ENCODE measurements at regions not wholly inside any gene's neighbourhood (a gene's known extent, or its start where the extent isn't known, plus 50 kb on each side); places are given as distances from the start of the nearest gene placed in this dataset.
"Not testable (repeated sequence)": the region's sequence is repeated elsewhere in the genome, so short reads cannot be mapped to it uniquely, and the experiment has no call there.

DNA sequence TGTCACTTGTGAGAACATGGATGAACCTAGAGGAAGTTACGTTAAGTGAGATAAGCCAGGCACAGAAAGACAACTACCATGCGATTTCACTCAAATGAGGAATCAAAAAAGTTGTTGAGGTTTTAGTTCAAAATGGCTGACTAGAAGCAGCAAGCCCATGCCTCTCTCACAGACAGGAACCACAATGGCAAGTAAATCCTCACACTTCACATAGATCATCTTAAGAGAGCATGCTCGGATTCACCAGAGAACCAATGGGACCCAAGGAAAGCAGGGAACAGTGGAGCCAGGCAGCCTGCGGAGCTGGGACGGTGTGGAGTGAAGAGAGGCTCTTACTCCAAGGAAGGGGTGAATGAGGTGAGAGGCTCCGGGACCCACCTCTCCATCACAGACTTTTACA is 581.0 kb downstream of the UQCRFS1 start:
- no peak for DNase-seq (ENCODE audit: low spot score)

- no peak for DNase-seq (ENCODE audit: low spot score)
Measured at GRCh38 chr19:28627669-28628068, 585.3 kb downstream of the UQCRFS1 start.

GRCh38 chr19:28626407-28626806 is 586.5 kb downstream of the UQCRFS1 start:
- not testable (repeated sequence) for DNase-seq (ENCODE audit: low spot score)

GRCh38 chr19:28619816-28620429 is 593.0 kb downstream of the UQCRFS1 start:
- no peak for DNase-seq (ENCODE audit: low spot score)

GRCh38 chr19:28618504-28618903 is 594.4 kb downstream of the UQCRFS1 start:
- DNase-seq (ENCODE audit: low spot score), result no peak

DNA sequence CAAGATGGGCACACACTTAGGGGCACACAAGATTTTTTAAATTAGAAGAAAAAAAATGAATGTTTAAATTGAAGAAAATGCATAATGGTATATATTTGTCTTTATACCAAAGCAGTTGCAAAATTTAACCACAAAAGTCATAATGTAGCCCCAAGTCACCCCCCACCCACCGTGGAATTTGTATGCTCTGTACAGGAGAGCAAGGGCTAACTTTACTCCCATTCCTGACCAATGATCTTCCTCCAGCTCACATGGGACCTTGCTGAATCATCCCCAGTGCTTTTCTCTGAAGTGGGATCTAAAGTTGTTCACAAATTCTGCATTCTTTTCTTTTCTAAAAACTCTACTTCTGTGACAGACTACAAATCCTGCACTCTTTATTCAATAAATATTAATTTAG is 597.0 kb downstream of the UQCRFS1 start:
- DNase-seq (ENCODE audit: low spot score), result no peak

GRCh38 chr19:28615546-28615916 is 597.4 kb downstream of the UQCRFS1 start:
- DNase-seq (ENCODE audit: low spot score), result no peak

DNA sequence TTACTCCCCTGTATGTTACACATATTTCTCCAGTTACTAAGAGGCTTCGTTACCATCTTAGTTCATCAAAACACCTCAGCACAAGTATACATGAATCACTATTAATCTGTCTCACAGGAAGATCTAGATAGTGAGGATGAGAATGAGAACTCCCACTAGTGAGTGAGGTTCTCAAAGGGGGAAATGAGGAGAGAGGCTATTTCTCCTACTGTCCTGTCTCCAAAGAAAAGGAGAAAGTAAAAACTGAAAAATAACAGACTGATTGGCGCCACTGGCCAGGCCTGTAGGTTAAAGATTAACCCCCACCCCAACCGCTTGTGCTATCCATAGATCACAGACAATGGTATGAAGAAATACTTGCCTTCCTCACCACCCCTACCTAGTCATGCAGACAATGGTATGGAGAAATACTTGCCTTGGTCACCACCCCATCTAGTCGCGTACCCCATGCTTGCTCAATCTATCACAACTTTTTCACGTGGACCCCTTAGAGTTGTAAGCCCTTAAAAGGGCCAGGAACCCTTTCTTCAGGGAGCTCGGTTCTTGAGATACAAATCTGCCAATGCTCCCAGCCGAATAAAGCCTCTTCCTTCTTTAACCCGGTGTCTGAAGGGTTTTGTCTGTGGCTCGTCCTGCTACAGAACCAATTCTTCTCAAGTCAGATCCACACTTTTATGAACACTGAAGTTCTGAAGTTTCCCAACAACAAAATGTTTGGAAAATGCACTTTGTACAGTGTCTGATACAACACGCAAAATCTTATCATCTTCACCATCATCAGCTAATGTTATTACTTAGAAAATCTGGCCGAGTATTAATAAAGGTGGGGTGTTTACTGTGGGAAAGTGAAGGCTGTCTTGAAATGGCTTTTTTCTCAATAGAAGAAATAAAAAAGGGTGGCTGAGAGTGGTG is 598.1 kb downstream of the UQCRFS1 start:
- DNase-seq (ENCODE audit: low spot score), result no peak

GRCh38 chr19:28612275-28612769 is 600.6 kb downstream of the UQCRFS1 start:
- DNase-seq (ENCODE audit: low spot score), result no peak

DNA sequence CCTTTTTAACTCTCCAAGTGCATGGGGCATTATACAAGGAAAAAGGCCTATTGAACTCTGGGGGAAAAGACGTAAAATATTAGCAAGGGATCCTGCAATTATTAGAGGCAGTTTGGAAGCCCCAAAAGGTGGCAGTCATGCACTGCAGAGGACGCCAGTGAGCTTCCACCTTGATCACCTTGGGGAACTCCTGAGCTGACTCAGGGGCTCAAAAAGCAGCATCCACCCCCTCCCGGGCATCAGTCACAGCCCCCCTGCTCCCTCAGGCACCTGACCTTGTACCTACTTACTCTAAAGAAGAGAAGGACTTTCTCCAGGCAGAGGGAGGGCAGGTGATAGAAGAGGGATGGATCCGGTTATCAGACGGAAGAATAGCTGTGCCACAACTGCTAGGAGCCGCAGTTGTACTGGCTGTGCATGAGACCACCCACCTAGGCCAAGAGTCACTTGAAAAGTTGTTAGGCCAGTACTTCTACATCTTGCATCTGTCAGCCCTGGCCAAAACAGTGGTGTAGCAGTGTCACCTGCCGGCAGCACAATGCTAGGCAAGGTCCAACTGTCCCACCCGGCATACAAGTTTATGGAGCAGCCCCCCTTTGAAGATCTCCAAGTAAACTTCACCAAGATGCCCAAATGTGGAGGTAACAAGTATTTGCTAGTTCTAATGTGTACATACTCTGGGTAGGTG is 601.6 kb downstream of the UQCRFS1 start:
- not testable (repeated sequence) for DNase-seq (ENCODE audit: low spot score)

GRCh38 chr19:28610731-28611130 is 602.2 kb downstream of the UQCRFS1 start:
- no peak for DNase-seq (ENCODE audit: low spot score)

DNA sequence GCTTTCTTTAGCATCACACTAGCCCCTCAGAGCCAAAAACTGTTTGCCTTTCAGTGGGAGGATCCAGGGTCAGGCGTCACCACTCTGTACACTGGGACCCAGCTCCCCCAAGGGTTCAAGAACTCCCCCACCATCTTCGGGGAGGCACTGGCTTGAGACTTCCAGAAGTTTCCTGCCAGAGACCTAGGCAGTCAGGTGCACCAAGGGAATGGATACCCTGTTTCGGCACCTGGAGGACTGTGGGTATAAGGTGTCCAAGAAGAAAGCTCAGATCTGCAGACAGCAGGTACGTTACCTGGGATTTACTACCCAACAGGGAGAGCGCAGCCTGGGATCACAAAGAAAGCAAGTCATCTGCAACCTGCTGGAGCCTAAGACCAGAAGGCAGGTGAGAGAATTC is 603.0 kb downstream of the UQCRFS1 start:
- DNase-seq (ENCODE audit: low spot score), result no peak

- no peak for DNase-seq (ENCODE audit: low spot score)
Measured at GRCh38 chr19:28609091-28609755, 603.7 kb downstream of the UQCRFS1 start.

GRCh38 chr19:28608292-28608691 is 604.7 kb downstream of the UQCRFS1 start:
- DNase-seq (ENCODE audit: low spot score), result no peak

DNA sequence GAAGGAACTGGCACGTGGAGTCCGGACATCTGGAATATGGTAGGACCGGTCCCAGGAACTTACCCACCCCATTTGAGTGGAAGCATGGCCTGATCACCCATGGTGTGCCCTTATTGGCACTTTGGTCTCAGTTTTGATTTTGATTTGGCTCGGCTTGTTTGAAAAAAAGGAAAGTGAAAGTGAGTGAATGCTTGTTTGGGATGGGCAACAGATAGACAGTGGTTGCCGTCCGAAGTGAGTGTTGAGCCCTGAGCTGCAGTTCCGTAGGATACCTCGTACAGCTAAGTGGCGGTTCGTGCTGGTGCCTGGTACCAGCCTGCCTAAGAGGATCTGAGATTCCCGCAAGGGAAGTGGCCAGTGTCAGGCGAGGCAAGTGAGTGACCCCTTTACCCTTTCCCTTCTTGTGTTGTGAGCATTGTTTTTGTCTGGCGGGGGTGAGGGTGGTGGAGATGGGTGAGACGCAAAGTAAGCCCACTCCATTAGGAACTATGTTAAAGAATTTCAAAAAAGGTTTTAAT is 605.8 kb downstream of the UQCRFS1 start:
- DNase-seq (ENCODE audit: low spot score), result no peak

GRCh38 chr19:28606269-28607032 is 606.5 kb downstream of the UQCRFS1 start:
- DNase-seq (ENCODE audit: low spot score), result peak; percentile 48

- no peak for DNase-seq (ENCODE audit: low spot score)
Measured at GRCh38 chr19:28605501-28606268, 607.3 kb downstream of the UQCRFS1 start.

- no peak for DNase-seq (ENCODE audit: low spot score)
Measured at GRCh38 chr19:28603453-28603852, 609.5 kb downstream of the UQCRFS1 start.

- DNase-seq (ENCODE audit: low spot score), result no peak
Measured at GRCh38 chr19:28602675-28603298, 610.2 kb downstream of the UQCRFS1 start.
